OCI-LY7 (cell line): ENCODE measurements at regions not wholly inside any gene's neighbourhood (a gene's known extent, or its start where the extent isn't known, plus 50 kb on each side); places are given as distances from the start of the nearest gene placed in this dataset.

Source experiments
- BruUV-seq: library from RNA; stranded (reverse); fragments of 400-500 nt; replicated peaks from 2 replicates; lab custom pipeline; 2021; lab: Mats Ljungman, UMichigan
- CTCF ChIA-PET: fragments of 300-600 bp; sonication (Branson Sonifier 250); formaldehyde crosslinking; loops from one replicate; lab custom pipeline; 2022; ENCODE audit warnings: antibody characterized with exemption; ENCODE audit not compliant: unreplicated experiment; lab: Charles Lee
- POLR2A ChIA-PET: fragments of 300-600 bp; sonication (Branson Sonifier 250); formaldehyde crosslinking; loops from one replicate; lab custom pipeline; 2022; ENCODE audit warnings: antibody characterized with exemption; lab: Charles Lee
- DNase-seq: peaks from one replicate; pipeline ENCODE4 v3.0.0-alpha.2; 2015; ENCODE audit warnings: low spot score
- H2AFZ ChIP-seq: fragments of 200-600 bp; sonication (generic), shearing (Covaris generic); 2 replicates; pipeline ENCODE4 v1.6.1; 2014; ENCODE audit warnings: mild to moderate bottlenecking, antibody characterized with exemption, low read length, moderate library complexity
- H3K27ac ChIP-seq: fragments of 200-600 bp; sonication (generic); 2 replicates; pipeline ENCODE4 v1.5.1; 2014; ENCODE audit warnings: mixed run types, low read depth, mild to moderate bottlenecking, moderate library complexity, low read length, inconsistent platforms; ENCODE audit not compliant: poor library complexity, severe bottlenecking
- H3K36me3 ChIP-seq: fragments of 200-600 bp; sonication (generic); 2 replicates; pipeline ENCODE4 v1.6.1; 2014; ENCODE audit warnings: mild to moderate bottlenecking, antibody characterized with exemption, low read length, moderate library complexity, mixed read lengths; ENCODE audit not compliant: insufficient read depth
- H3K4me1 ChIP-seq: fragments of 200-600 bp; sonication (generic); 2 replicates; pipeline ENCODE4 v1.5.1; 2014; ENCODE audit warnings: mild to moderate bottlenecking, low read length; ENCODE audit not compliant: insufficient read depth, poor library complexity, severe bottlenecking
- H3K4me2 ChIP-seq: fragments of 200-600 bp; sonication (generic); 2 replicates; pipeline ENCODE4 v1.6.1; 2014; ENCODE audit warnings: mild to moderate bottlenecking, low read length
- H3K4me3 ChIP-seq: fragments of 200-600 bp; sonication (generic); 2 replicates; pipeline ENCODE4 v1.5.1; 2014; ENCODE audit warnings: mild to moderate bottlenecking, low read depth, low read length; ENCODE audit not compliant: poor library complexity, severe bottlenecking
- H3K79me2 ChIP-seq: fragments of 200-600 bp; sonication (generic); 2 replicates; pipeline ENCODE4 v1.6.1; 2016; ENCODE audit warnings: low read depth, mild to moderate bottlenecking, low read length, moderate library complexity, mixed read lengths; ENCODE audit not compliant: insufficient read depth
- H3K9me2 ChIP-seq: fragments of 200-600 bp; sonication (generic); 2 replicates; pipeline ENCODE4 v1.6.1; 2016; ENCODE audit warnings: mild to moderate bottlenecking, low read length, mixed read lengths; ENCODE audit not compliant: insufficient read depth
- H3K9me3 ChIP-seq: fragments of 200-600 bp; sonication (generic); 2 replicates; pipeline ENCODE4 v1.6.1; 2014; ENCODE audit warnings: mild to moderate bottlenecking, mixed run types, low read length, mixed read lengths
- H4K20me1 ChIP-seq: fragments of 200-600 bp; sonication (generic); 2 replicates; pipeline ENCODE4 v1.6.1; 2014; ENCODE audit warnings: mild to moderate bottlenecking, antibody characterized with exemption, low read length, moderate library complexity, mixed read lengths; ENCODE audit not compliant: insufficient read depth
- CTCF ChIP-seq: fragments of 200-600 bp; sonication (generic); conservative IDR thresholded peaks from 2 replicates; pipeline ENCODE4 v1.5.1; 2014; ENCODE audit warnings: mild to moderate bottlenecking, antibody characterized with exemption, low read length, moderate library complexity, mixed read lengths
- EZH2phosphoT487 ChIP-seq: fragments of 200-600 bp; sonication (generic); IDR thresholded peaks from 2 replicates; pipeline ENCODE4 v1.6.1; 2018; ENCODE audit warnings: low read depth, borderline replicate concordance, mild to moderate bottlenecking, mixed run types, antibody characterized with exemption, low read length, moderate library complexity, mixed read lengths
- intact Hi-C: fragments of 100-400 bp; cut with micrococcal nuclease; formaldehyde crosslinking; loops from one replicate; pipeline ENCODE4 v1.10.0; 2022; ENCODE audit not compliant: unreplicated experiment

GRCh38 chr3:3309887-3310286, 130.4 kb upstream of the CRBN start:
- no peaks in the 10 kb centered on the region for H3K4me1 ChIP-seq
- H2AFZ ChIP-seq = no peak overlapping the region
- BruUV-seq = no TSS peak
- no peaks in the 10 kb centered on the region for H4K20me1 ChIP-seq
- no peak overlapping the region for H3K4me2 ChIP-seq
- no peaks in the 10 kb centered on the region for H3K9me2 ChIP-seq
- H3K36me3 ChIP-seq = no peaks in the 10 kb centered on the region
- H3K4me3 ChIP-seq = no peak overlapping the region
- intact Hi-C loops = no loop called here
- ChIA-PET POLR2A (no interaction called here), CTCF (no interaction called here)
- no peak for TF ChIP-seq CTCF
- no peak for TF ChIP-seq EZH2phosphoT487
- H3K79me2 ChIP-seq = no peaks in the 10 kb centered on the region
- DNase-seq = no peak
- H3K27ac ChIP-seq = no peak overlapping the region
- H3K9me3 ChIP-seq = no peaks in the 10 kb centered on the region

- CTCF ChIA-PET = no interaction called here
- no peak overlapping the region for H3K27ac ChIP-seq
- BruUV-seq = no TSS peak
These were observed 129.3 kb upstream of the CRBN start for GRCh38 chr3:3308809-3309208.

More at GRCh38 chr3:3308809-3309208, 129.3 kb upstream of the CRBN start:
- no peaks in the 10 kb centered on the region for H3K36me3 ChIP-seq
- H3K4me2 ChIP-seq = no peak overlapping the region
- no peak for TF ChIP-seq EZH2phosphoT487
- TF ChIP-seq CTCF = no peak
- POLR2A ChIA-PET = interaction anchor here (0.5 to 0.6 kb wide), 2 partner anchors 19 to 365 kb away, joined by 3 to 4 read pairs; no protein-coding TSS in a partner anchor
- H3K9me3 ChIP-seq = no peaks in the 10 kb centered on the region
- intact Hi-C loops = no loop called here
- H3K79me2 ChIP-seq = no peaks in the 10 kb centered on the region
- H3K4me3 ChIP-seq = no peak overlapping the region
- H3K9me2 ChIP-seq = no peaks in the 10 kb centered on the region
- no peak overlapping the region for H2AFZ ChIP-seq
- DNase-seq = no peak
- no peaks in the 10 kb centered on the region for H3K4me1 ChIP-seq
- H4K20me1 ChIP-seq = no peaks in the 10 kb centered on the region
